DMS53 treated with DMSO at 0.1 percent for 48 hours (cell line): ENCODE measurements at regions not wholly inside any gene's neighbourhood (a gene's known extent, or its start where the extent isn't known, plus 50 kb on each side); places are given as distances from the start of the nearest gene placed in this dataset.
A peak's percentile ranks its signal among the peaks of the same experiment; 100 is the strongest.

Experiments
- DNase-seq: peaks from one replicate; lab custom pipeline; 2025; ENCODE audit not compliant: unreplicated experiment; lab: John Stamatoyannopoulos, UW

DNA sequence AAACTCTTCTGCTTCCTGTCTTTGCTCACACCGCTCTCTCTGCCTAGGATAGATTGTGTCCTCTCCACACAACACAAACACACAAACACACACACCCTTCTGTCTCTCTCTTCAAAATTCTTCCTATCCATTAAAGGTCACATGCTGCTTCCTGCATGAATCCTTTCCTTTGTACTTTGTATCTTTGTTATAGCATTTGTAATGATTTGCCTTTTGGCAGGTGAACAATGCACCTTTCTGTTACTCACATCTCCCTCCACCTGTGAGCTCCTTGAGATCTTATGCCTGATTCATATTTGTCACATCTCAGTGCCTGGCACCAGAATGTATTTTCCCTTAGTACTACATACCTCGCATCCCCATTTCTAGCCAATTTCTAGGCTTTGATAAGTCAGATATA is 251.4 kb upstream of the UMPS start:
- no peak for DNase-seq

DNA sequence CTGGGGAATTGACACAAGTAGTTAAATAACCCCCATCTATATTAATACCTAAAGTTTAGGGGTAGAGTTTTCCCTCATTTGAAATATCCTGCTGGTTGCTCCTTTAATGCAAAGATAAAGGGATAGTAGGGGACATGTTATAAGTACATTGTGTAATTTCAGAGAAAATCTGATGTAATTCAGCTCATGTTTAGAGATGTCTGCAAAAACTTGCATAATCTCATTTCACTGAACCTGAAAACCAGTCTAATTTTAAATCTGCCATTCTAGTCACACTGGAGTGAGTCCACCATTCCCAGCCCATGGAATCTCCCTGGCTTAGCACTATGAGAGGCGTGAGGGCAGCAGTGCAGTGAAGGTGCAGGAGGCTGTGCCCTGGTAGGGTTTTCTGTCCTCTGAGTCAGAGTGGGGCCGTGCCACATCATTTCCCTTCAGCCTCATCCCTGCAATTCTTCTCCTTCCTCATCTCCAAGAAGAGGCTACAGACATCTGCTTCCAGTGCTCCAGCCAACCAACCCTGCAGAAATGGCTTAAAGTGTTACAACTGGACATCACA is 246.3 kb upstream of the UMPS start:
- DNase-seq = no peak

DNA sequence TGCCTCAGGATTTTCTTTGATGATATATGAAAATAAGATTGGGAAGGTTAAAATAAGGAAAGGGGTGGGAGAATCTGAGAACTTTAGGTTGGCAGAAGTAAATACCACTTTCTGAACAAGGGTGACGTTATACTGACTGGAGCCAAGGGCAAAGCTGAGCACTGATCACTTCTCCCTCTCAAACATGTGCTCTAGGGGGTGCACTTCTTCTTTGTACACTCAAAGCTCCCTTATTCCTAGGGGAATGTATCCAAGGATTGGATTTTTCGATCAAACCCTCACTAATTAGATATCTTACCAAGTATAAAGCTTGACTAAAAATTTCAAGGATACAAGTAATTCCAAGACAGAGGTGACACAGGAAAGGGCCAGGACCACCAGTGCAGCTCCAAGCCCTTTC is 243.9 kb upstream of the UMPS start:
- DNase-seq = no peak

DNA sequence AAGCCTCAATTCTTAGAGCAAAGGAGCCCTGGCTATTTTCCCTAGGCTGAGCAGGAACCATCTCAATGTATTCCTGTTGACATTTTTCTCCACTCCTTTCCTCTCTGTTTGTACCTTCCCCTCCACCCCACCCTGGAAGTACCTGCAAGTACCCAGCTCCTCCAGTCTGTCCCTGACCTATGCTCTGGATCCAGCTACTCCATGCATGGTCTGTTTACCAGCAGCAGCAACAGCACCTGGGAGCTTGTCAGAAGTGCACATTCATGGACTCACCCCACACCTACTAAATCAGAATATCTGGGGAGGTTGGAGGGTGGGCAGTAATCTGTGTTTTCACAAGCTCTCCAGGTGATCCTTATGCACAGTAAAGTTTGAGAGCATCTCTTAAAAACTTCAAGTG is 240.7 kb upstream of the UMPS start:
- DNase-seq = no peak

- no peak for DNase-seq
Observed at GRCh38 chr3:124491098-124491497, 239.2 kb upstream of the UMPS start.

GRCh38 chr3:124491875-124492274 is 238.4 kb upstream of the UMPS start:
- DNase-seq = no peak

DNA sequence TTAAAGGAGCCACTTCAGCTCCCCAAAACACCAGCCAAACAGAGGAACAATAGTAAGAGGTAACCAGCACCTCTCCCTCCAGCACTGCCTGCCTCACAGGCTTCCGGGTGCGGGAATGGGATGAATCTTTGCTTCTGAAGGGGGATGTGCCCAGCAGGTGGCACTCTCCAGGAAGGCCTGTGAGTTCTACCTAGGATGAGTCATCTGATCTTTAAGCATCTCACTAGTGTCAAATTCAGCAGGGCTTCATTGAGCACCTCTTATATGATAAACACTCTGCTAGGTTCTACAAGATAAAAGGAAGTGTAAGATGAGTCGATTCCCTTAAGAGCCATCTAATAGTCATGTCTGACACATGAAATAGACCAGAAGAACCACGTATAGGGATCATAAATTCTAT is 237.4 kb upstream of the UMPS start:
- peak; percentile 84 for DNase-seq

DNA sequence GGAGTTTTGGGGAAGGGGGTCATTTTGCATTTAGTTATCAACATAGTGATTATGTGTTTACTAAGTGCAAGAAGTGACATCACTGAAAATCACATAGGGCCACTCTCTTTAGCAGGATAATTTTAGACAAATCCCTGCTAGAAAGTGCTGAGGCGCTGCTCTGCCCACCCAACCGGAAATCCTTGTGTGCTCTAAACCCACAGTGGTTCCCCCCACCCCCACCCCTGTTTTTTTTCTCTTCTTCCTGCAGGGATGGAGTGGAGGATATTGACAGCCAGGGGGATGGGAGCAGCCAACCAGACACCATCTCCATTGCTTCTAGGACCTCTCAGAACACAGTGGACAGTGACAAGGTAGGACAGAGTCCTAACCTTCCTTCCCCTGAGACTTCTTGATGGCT is 234.2 kb upstream of the UMPS start:
- DNase-seq = no peak

- no peak for DNase-seq
Observed at GRCh38 chr3:124497487-124497886, 232.8 kb upstream of the UMPS start.

- DNase-seq = no peak
Observed at GRCh38 chr3:124498891-124499290, 231.4 kb upstream of the UMPS start.

DNA sequence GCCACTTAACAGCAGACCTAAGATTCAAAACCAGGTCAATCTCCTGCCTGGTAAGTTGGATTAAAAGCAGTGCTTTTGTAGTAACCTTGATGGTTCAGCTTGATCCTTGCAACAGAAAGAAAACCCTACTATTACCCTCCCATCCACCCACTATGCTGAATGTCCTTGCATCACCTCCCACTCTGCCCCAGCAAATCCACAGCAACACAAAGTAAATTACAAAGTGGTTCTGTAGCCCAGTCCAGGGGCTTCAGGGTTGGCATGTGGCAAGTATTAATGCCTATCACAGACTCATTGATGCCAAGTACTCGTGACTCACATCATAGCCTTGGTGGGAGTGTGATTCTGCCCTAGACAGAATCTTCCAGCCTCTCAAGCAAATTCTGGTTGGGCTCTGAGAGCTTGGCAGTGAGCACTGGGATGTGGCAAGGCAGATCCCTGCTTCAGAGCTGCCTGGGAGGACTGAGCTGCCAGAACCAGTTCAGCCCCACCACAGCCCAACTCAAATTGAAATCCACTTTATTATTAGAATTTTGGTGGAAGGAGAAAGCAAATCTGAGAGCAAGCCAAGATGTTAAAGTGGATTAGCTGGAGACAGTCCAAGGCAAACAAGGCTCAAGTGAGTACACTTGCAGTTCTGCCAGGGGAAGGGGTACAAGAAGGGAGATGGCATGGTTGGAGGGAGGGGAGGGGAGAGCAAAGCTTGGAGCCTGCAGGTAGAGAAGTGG is 225.8 kb upstream of the UMPS start:
- no peak for DNase-seq

DNA sequence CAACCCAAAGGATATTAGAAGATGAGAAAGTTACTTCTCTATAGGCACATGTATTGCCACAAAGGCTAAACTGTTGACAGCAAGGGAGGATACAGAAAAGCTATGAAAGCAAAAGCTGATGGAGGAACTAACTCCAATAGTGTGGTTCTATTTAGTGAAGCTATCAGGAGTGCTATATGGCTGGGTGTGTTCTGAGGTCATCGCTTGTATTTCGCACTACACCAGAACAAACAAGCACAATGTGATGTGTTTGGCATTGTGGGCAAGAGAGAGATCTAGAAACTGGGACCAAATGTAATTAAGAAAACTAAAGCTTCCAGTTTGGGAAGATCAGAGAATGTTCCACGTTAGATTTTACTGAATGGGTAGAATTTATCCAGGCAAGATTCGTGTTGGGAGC is 220.4 kb upstream of the UMPS start:
- no peak for DNase-seq

DNA sequence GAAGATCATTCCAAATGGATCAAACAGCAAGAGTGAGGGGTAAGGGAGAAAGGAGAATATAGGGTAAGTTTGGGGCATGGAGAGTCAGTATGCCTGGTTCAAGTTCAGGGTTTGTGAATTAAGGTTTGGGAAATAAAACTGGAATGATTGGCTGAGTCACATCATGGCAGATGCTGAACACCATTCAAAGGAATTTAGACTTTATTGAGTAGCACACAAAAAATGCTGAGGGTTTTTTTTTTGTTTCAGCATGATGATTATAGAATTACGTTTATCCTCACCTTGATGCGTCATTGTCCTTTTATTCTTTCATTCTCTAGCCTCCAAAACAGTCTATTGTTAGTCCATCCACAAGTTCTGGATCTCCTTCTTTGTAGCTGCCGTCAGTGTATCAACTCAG is 220.0 kb upstream of the UMPS start:
- no peak for DNase-seq

- no peak for DNase-seq
Observed at GRCh38 chr3:124512881-124513609, 217.2 kb upstream of the UMPS start.

DNA sequence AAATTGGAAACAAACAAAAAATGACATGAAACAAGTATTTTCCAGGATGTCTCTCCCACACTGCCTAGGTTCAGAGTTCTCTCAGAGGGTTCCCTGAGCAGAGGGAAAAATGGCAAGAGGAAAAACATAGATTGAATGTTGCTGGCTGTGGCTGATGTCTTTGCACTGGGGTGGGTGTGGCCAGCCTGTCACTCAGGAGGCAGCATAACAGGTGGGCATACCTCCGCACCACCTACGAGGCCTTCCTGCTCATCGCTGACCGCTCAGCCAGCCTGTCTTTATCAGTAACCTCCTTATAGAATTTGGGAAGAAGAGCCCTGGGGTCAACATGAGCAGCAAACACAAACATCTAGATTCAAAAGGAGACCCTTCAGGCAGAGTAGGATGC is 216.6 kb upstream of the UMPS start:
- DNase-seq = no peak

DNA sequence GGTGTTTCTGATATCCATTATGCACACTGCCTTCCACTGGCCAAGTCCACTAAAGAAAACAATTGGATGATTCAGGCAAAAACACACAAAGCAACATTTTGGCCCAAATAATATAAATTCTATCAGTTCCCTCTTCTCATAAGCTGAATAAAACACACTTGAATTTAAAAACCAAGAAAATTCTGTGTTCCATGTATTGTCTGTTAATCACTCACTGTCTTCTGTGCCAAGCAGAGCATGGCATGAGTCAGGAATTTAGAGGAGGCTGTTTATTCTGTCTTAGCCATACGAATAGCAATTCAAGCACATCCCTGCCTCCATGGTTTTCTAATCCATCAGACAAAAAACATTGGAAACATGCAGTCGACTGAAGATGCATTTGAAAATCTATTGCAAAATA is 215.6 kb upstream of the UMPS start:
- peak; percentile 25 for DNase-seq

DNA sequence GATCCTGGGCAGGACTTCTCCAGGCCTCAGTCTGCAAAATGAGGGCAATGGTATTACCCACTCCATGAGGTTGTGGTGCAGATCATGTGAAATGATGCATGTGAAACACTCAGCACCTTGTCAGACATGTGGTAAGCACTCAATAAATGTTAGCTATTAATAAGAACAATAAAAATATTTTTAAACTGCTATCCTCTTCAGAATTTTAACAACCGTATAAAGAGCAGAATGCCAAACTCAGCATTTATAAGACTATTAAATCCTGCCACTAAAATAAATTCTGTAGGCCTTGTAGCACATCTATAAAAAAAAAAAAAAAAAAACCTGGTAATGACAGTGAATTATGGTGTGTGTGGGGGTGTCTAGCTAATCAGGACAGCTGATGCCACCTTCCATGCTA is 213.9 kb upstream of the UMPS start:
- no peak for DNase-seq

DNA sequence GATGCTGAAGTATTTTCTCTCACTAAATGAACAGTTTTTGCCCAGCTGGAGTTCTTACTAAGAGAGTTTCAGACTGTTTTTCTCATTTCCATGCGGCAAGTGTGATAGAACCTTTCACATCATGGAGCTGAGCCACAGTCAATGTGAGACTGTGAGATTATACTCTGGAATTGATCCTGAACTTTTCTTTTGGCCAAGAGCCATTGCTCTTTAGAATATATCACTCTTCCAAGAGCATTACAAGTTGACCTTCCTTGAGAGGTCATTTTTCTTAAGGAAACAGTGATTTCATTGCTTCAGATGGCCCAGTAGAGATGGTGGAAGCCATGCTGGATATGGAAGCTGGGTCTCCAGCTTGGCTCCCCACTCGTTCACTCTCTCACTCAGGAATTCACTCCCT is 212.9 kb upstream of the UMPS start:
- no peak for DNase-seq

- no peak for DNase-seq
Observed at GRCh38 chr3:124518350-124518749, 211.9 kb upstream of the UMPS start.

DNA sequence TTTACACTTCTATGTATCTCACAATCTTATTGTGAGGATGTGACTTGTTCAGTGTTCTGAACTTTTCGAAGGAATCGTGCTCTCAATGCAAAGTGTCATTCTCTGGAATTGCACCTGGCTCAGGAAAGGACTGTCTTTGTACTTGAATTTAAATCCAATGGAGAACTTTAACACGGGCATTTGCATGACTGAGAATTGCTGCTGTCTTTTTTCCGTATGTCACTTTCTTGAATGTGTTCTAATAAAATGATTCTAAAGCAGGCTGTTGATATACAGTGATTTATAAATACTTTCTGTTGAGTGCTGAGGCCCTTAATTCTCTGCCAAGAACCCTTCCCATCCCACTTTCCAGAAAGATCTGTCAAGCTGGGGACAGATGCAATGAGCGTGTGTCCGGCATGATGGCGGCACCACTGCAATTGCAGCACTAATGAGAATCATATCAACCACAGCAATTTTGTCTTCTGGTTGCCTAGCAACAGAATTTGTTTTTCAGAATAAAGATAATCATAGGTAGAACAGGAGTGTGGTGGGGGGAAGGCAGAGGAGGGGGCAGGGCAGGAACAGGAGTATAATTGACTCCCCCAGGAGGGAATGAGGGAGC is 210.6 kb upstream of the UMPS start:
- DNase-seq = no peak

GRCh38 chr3:124520970-124521369 is 209.3 kb upstream of the UMPS start:
- peak; percentile 97 for DNase-seq

DNA sequence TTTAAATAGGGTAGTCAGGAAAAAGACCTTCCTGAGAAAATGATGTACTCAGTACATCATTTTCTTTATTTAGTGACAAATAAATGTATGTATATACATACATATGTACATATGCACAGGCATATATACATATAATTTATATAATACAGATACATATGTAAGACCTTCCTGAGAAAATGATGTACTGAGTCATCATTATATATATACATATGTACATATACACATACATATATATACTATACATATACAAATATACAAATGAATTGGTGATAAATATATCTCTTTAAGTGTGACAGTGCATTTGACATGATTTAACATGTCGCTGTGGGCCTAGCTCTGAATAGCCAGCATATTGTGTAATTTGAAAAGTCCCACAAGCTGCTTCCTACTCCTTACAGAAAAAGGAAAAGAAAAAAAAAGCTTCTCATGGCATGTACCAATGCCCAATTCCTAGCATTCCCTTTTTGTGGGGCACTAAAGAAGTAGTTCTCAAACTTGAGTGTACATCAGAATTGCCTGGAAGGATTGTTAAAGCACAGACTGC is 208.1 kb upstream of the UMPS start:
- no peak for DNase-seq
